Calu3 (cell line): ENCODE measurements at regions not wholly inside any gene's neighbourhood (a gene's known extent, or its start where the extent isn't known, plus 50 kb on each side); places are given as distances from the start of the nearest gene placed in this dataset.

Experiments used
- BruUV-seq: library from RNA; stranded (reverse); fragments of 400-500 nt; replicated peaks from 2 replicates; lab custom pipeline; 2021; lab: Mats Ljungman, UMichigan
- CTCF ChIA-PET: fragments of 300-600 bp; sonication (Branson Sonifier 250); formaldehyde crosslinking; loops from one replicate; lab custom pipeline; 2022; ENCODE audit warnings: antibody characterized with exemption; lab: Charles Lee
- DNase-seq: peaks from one replicate; pipeline ENCODE4 v3.0.0; 2022
- H3K27ac Mint-ChIP-seq: one replicate; pipeline ENCODE4 v1.8.0; 2022; ENCODE audit warnings: mixed read lengths; ENCODE audit not compliant: unreplicated experiment
- H3K27me3 Mint-ChIP-seq: one replicate; pipeline ENCODE4 v1.8.0; 2022; ENCODE audit warnings: mixed read lengths; ENCODE audit not compliant: unreplicated experiment
- H3K36me3 Mint-ChIP-seq: one replicate; pipeline ENCODE4 v1.8.0; 2022; ENCODE audit warnings: mild to moderate bottlenecking, moderate library complexity, mixed read lengths; ENCODE audit not compliant: insufficient read depth, unreplicated experiment
- H3K4me1 Mint-ChIP-seq: one replicate; pipeline ENCODE4 v1.8.0; 2022; ENCODE audit warnings: mild to moderate bottlenecking, low read depth, mixed read lengths; ENCODE audit not compliant: unreplicated experiment
- H3K4me3 Mint-ChIP-seq: one replicate; pipeline ENCODE4 v1.8.0; 2022; ENCODE audit warnings: mild to moderate bottlenecking, low read depth, moderate library complexity, mixed read lengths; ENCODE audit not compliant: unreplicated experiment
- H3K9me3 Mint-ChIP-seq: one replicate; pipeline ENCODE4 v1.8.0; 2022; ENCODE audit warnings: low read depth, mixed read lengths; ENCODE audit not compliant: unreplicated experiment
- CTCF ChIP-seq: fragments of 200-600 bp; IDR thresholded peaks from one replicate; pipeline ENCODE4 v1.8.0; 2022; ENCODE audit warnings: antibody characterized with exemption; ENCODE audit not compliant: unreplicated experiment
- intact Hi-C: fragments of 100-400 bp; cut with micrococcal nuclease; formaldehyde crosslinking; loops from one replicate; pipeline ENCODE4 v1.10.0; 2022; ENCODE audit not compliant: unreplicated experiment

- H3K27ac Mint-ChIP-seq: peak overlapping the region; percentile 47
- peak; percentile 35 for DNase-seq
Measured at GRCh38 chr18:62452280-62452831, 70.5 kb upstream of the ZCCHC2 start.

GRCh38 chr18:62453864-62454263 is 69.0 kb upstream of the ZCCHC2 start:
- no peak for TF ChIP-seq CTCF
- Mint-ChIP-seq H3K27ac (no peak overlapping the region), H3K4me1 (peaks cover 54% of the 10 kb centered on the region), H3K27me3 (no peaks in the 10 kb centered on the region), H3K4me3 (no peak overlapping the region), H3K9me3 (no peaks in the 10 kb centered on the region), H3K36me3 (peaks cover 16% of the 10 kb centered on the region)
- no TSS peak for BruUV-seq
- intact Hi-C loops: loop anchor here (5.0 kb wide), 2 partner anchors 33 to 73 kb away; no protein-coding TSS in a partner anchor
- CTCF ChIA-PET: no interaction called here
- no peak for DNase-seq

More at GRCh38 chr18:62452280-62452831, 70.5 kb upstream of the ZCCHC2 start:
- Mint-ChIP-seq H3K36me3 (peaks cover 16% of the 10 kb centered on the region), H3K4me1 (peaks cover 43% of the 10 kb centered on the region), H3K27me3 (no peaks in the 10 kb centered on the region), H3K9me3 (no peaks in the 10 kb centered on the region), H3K4me3 (no peak overlapping the region)
- CTCF ChIA-PET: no interaction called here
- intact Hi-C loops: loop anchor here (5.0 kb wide), 2 partner anchors 35 to 75 kb away; no protein-coding TSS in a partner anchor
- BruUV-seq: no TSS peak
- no peak for TF ChIP-seq CTCF

GRCh38 chr18:62454527-62454926 is 68.3 kb upstream of the ZCCHC2 start:
- no peaks in the 10 kb centered on the region for H3K9me3 Mint-ChIP-seq
- peaks cover 53% of the 10 kb centered on the region for H3K4me1 Mint-ChIP-seq
- no peak for DNase-seq
- TF ChIP-seq CTCF: no peak
- no peak overlapping the region for H3K27ac Mint-ChIP-seq
- peaks cover 16% of the 10 kb centered on the region for H3K36me3 Mint-ChIP-seq
- no peak overlapping the region for H3K4me3 Mint-ChIP-seq
- intact Hi-C loops: loop anchor here (5.0 kb wide), 2 partner anchors 33 to 73 kb away; no protein-coding TSS in a partner anchor
- CTCF ChIA-PET: interaction anchor here (0.5 kb wide), 1 partner anchor 181 kb away, joined by 3 read pairs; no protein-coding TSS in a partner anchor
- H3K27me3 Mint-ChIP-seq: no peaks in the 10 kb centered on the region
- no TSS peak for BruUV-seq

- Mint-ChIP-seq H3K4me1 (peaks cover 46% of the 10 kb centered on the region), H3K4me3 (no peak overlapping the region), H3K36me3 (peaks cover 15% of the 10 kb centered on the region), H3K27me3 (no peaks in the 10 kb centered on the region), H3K27ac (no peak overlapping the region), H3K9me3 (no peaks in the 10 kb centered on the region)
- intact Hi-C loops: no loop called here
- TF ChIP-seq CTCF: no peak
- CTCF ChIA-PET: no interaction called here
- BruUV-seq: no TSS peak
- no peak for DNase-seq
Measured at GRCh38 chr18:62455222-62455621, 67.6 kb upstream of the ZCCHC2 start.
